ENCODE measurements at regions not wholly inside any gene's neighbourhood (a gene's known extent, or its start where the extent isn't known, plus 50 kb on each side); places are given as distances from the start of the nearest gene placed in this dataset.

- ATAC-seq (no peak), DNase-seq (ENCODE audit: low read depth, low spot score) (no peak)
- TF ChIP-seq, protein P1, sequence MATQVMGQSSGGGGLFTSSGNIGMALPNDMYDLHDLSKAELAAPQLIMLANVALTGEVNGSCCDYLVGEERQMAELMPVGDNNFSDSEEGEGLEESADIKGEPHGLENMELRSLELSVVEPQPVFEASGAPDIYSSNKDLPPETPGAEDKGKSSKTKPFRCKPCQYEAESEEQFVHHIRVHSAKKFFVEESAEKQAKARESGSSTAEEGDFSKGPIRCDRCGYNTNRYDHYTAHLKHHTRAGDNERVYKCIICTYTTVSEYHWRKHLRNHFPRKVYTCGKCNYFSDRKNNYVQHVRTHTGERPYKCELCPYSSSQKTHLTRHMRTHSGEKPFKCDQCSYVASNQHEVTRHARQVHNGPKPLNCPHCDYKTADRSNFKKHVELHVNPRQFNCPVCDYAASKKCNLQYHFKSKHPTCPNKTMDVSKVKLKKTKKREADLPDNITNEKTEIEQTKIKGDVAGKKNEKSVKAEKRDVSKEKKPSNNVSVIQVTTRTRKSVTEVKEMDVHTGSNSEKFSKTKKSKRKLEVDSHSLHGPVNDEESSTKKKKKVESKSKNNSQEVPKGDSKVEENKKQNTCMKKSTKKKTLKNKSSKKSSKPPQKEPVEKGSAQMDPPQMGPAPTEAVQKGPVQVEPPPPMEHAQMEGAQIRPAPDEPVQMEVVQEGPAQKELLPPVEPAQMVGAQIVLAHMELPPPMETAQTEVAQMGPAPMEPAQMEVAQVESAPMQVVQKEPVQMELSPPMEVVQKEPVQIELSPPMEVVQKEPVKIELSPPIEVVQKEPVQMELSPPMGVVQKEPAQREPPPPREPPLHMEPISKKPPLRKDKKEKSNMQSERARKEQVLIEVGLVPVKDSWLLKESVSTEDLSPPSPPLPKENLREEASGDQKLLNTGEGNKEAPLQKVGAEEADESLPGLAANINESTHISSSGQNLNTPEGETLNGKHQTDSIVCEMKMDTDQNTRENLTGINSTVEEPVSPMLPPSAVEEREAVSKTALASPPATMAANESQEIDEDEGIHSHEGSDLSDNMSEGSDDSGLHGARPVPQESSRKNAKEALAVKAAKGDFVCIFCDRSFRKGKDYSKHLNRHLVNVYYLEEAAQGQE (IDR thresholded peaks at IDR 0.05; ENCODE audit: low read depth) = no peak
- no peak for TF ChIP-seq JUND (IDR thresholded peaks at IDR 0.05)
- no peak for TF ChIP-seq RAD21 (IDR thresholded peaks at IDR 0.05; ENCODE audit: low read depth)
- TF ChIP-seq ATF3 (IDR thresholded peaks at IDR 0.05) = no peak
- no peak for TF ChIP-seq EGR1 (IDR thresholded peaks at IDR 0.05; ENCODE audit: low read depth)
- no peak for TF ChIP-seq POLR2A (IDR thresholded peaks at IDR 0.05; ENCODE audit: borderline replicate concordance, extremely low read depth, insufficient read depth, insufficient read length)
- no peak for TF ChIP-seq TCF7L2 (IDR thresholded peaks at IDR 0.05; ENCODE audit: borderline replicate concordance, extremely low read depth, insufficient read depth, insufficient read length)
- TF ChIP-seq ZFX (IDR thresholded peaks at IDR 0.05) = no peak
- no peak for TF ChIP-seq POLR2AphosphoS5 (IDR thresholded peaks at IDR 0.05; ENCODE audit: low read depth, low read length)
- TF ChIP-seq CBX3 (IDR thresholded peaks at IDR 0.05; ENCODE audit: low read depth) = no peak
- TF ChIP-seq CTCF (IDR thresholded peaks at IDR 0.05 in 2 of 3, conservative IDR thresholded peaks at IDR 0.05 in 1 of 3; ENCODE audit: borderline replicate concordance in 1 of 3, insufficient read depth in 1 of 3, low read depth in 2 of 3, low read length in 2 of 3) = no peak
- BruUV-seq (replicated peaks) = no TSS peak
- Histone ChIP-seq H3K9me2 (ENCODE audit: insufficient read depth) (no peaks in the 10 kb centered on the region), H3K4me2 (ENCODE audit: low read length) (no peak overlapping the region), H3K4me1 (ENCODE audit: control insufficient read depth in 1 of 2, insufficient read depth in 2 of 2, low read length in 2 of 2) (no peaks in the 10 kb centered on the region), H3K9me3 (ENCODE audit: control insufficient read depth in 1 of 2, insufficient read depth in 1 of 2, low read depth in 1 of 2, low read length in 2 of 2) (no peaks in the 10 kb centered on the region), H3K4me3 (replicated peaks in 1 of 2; ENCODE audit: low read depth in 1 of 2, low read length in 2 of 2) (no peak overlapping the region), H3K79me2 (ENCODE audit: insufficient read depth, low read length) (no peaks in the 10 kb centered on the region), H3K27ac (ENCODE audit: low read depth, low read length) (no peak overlapping the region), H4K20me1 (ENCODE audit: insufficient read depth) (no peaks in the 10 kb centered on the region), H3K36me3 (ENCODE audit: control insufficient read depth in 1 of 2, insufficient read depth in 2 of 2, low read length in 2 of 2) (no peaks in the 10 kb centered on the region), H3K27me3 (ENCODE audit: insufficient read depth, low read length) (no peaks in the 10 kb centered on the region), H3K9ac (ENCODE audit: low read length) (no peak overlapping the region), H2AFZ (ENCODE audit: low read depth, low read length, poor library complexity, severe bottlenecking) (no peak overlapping the region)
- CTCF ChIA-PET = no interaction called here
- intact Hi-C loops (cut with micrococcal nuclease) = no loop called here
- RAD21 ChIA-PET (ENCODE audit: low non-redundant PET in 1 of 2, low total read pairs in 2 of 2, uncharacterized antibody in 2 of 2, unreplicated experiment in 2 of 2) = no interaction called here
- POLR2A ChIA-PET = no interaction called here
Observed at GRCh38 chr5:110362261-110362660, 364.2 kb downstream of the TMEM232 start.
